ENCODE measurements at regions not wholly inside any gene's neighbourhood (a gene's known extent, or its start where the extent isn't known, plus 50 kb on each side); places are given as distances from the start of the nearest gene placed in this dataset.

DNA sequence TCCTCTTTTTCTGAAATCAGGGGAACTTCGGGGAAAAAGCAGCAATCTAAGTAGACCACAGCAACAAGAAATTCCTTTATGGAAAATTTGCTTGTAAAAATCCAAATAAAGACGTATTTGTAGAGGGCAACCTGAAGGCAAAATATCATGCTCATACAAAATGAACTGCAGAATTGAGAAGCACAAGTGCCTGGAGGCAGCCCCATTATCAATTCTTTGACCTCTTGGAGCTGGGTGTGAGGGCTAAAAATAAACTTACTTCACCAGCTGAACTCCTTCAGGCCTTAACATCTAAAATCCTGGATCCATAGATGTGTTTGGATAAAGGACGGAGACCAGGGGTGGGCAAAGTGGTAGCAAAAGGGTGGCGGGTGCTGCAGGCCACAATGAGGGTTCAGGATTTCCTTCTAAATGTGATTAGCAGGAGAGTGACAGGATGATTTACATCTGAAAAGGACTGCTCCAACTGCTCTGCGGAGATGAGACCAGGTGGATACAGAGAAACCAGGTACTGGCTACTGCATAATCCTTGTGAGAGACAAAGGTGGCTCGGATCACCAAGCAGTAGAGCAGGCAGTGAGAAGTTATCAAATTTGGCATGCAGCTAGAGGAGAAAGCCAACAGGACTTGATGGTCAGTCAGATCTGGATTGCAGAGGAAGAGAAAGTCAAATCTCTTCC is 81.7 kb upstream of the TJP1 start:
- intact Hi-C loops (cut with DNase I) = no loop called here
- TF ChIP-seq, protein P1, sequence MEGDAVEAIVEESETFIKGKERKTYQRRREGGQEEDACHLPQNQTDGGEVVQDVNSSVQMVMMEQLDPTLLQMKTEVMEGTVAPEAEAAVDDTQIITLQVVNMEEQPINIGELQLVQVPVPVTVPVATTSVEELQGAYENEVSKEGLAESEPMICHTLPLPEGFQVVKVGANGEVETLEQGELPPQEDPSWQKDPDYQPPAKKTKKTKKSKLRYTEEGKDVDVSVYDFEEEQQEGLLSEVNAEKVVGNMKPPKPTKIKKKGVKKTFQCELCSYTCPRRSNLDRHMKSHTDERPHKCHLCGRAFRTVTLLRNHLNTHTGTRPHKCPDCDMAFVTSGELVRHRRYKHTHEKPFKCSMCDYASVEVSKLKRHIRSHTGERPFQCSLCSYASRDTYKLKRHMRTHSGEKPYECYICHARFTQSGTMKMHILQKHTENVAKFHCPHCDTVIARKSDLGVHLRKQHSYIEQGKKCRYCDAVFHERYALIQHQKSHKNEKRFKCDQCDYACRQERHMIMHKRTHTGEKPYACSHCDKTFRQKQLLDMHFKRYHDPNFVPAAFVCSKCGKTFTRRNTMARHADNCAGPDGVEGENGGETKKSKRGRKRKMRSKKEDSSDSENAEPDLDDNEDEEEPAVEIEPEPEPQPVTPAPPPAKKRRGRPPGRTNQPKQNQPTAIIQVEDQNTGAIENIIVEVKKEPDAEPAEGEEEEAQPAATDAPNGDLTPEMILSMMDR (IDR thresholded peaks at IDR 0.05) = no peak

DNA sequence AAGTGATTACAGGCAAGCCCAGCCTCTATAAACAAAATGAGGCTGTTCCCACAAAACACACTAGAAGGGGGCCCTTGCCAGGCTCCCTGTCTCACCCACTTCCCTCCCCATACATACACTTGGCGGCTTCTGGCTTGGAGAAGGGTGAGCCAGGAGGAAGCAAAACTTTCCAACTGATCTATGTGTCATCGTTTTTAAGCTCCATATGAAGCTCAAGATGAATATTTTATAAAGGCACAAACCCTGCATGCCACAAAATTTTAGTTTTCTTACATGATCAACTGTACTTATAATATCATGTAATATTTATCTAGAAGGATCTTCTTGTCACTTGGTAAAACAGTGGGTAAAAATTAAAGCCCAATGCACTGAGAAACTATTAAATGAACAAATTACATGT is 80.8 kb upstream of the TJP1 start:
- DNase-seq (no peak), ATAC-seq (no peak)
- Histone ChIP-seq H3K9me3 (no peaks in the 10 kb centered on the region), H3K27me3 (no peaks in the 10 kb centered on the region), H3K4me3 (no peak overlapping the region), H3K4me1 (peaks cover 0 to 12% (median 0%) of the 10 kb centered on the region in 9 donors), H3K36me3 (no peaks in the 10 kb centered on the region), H3K27ac (no peak overlapping the region)
- intact Hi-C loops (cut with DNase I) = no loop called here
- 84 to 85% methylated on average over 2 of the region's 2 CpGs for WGBS, 2 donors
- TF ChIP-seq, protein P1 (IDR thresholded peaks at IDR 0.05) = no peak

More for the DNA sequence above, 81.7 kb upstream of the TJP1 start:
- no peak overlapping the region for H3K27ac ChIP-seq
- DNase-seq (no peak), ATAC-seq (no peak)
- WGBS, 2 donors = 70 to 82% methylated on average over 6 of the region's 6 CpGs
- H3K36me3 ChIP-seq = no peaks in the 10 kb centered on the region
- peaks cover 0 to 12% (median 1%) of the 10 kb centered on the region in 9 donors for H3K4me1 ChIP-seq
- no peaks in the 10 kb centered on the region for H3K27me3 ChIP-seq
- no peaks in the 10 kb centered on the region for H3K9me3 ChIP-seq
- no peak overlapping the region for H3K4me3 ChIP-seq

DNA sequence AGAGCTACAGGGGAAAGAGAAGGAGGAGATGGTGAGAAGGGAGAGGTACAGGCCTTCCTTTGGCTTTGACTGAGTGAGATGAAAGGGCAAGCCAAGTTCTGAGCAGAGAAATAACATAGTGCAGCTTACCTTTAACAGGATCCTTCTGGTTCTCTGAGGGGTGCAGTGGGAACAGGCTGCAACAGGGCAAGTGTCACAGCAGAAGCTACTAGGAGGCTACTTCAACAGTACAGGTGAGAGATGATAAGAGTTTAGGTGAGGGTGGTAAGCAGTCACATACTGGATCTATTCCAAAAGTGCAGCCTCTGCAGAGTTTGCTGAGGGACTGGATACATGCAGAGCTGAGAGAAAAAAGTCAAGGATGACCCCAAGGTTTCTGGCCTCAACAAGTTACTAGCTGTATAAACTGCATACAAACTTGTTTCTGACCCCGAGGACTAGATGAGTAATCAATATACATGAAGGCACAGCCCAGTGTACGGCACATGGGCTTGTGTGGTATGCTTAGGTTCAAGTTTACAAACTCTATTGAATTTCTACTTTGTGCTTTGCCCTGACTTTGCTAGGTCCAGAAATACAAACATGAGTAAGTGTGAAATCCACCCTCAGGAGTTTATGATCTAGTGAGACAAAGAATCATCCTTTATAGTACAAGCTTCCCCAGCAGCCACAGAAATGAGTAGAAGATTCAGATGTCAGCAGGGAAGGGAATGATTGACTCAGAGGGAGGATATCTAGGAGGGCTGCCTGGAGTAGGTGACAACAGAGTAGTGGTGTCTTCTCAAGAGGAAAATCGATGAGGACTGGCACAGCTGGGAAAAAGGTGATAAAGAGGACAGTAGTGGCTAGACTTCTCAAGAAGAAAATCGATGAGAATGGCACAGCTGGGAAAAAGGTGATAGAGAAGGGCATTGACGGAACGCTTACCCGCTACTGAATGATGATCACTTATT is 78.2 kb upstream of the TJP1 start:
- intact Hi-C loops (cut with DNase I) = no loop called here
- TF ChIP-seq, protein P1 (IDR thresholded peaks at IDR 0.05) = no peak

DNA sequence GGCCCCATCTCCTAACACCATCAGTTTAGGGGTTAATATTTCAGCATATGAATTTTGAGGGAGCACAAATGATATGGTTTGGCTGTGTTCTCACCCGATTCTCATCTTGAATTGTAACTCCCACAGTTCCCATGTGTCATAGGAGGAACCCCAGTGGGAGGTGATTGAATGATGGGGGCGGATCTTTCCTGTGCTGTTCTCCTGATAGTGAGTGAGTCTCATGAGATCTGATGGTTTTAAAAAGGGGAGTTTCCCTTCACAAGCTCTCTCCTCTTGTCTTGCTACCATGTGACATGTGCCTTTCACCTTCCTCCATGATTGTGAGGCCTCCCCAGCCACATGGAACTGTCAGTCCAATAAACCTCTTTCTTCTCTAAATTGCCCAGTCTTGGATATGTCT is 73.8 kb upstream of the TJP1 start:
- TF ChIP-seq, protein P1 (IDR thresholded peaks at IDR 0.05) = no peak
- Histone ChIP-seq H3K27ac (no peak overlapping the region), H3K36me3 (no peaks in the 10 kb centered on the region), H3K9me3 (peaks cover 0 to 21% (median 0%) of the 10 kb centered on the region in 11 donors), H3K4me3 (no peak overlapping the region), H3K27me3 (no peaks in the 10 kb centered on the region), H3K4me1 (no peaks in the 10 kb centered on the region)
- no peak for DNase-seq
- 71 to 75% methylated on average over 2 of the region's 2 CpGs for WGBS, 2 donors
- intact Hi-C loops (cut with DNase I) = no loop called here
- no peak for ATAC-seq

More for the DNA sequence above, 78.2 kb upstream of the TJP1 start:
- H3K4me1 ChIP-seq = peaks cover 0 to 12% (median 0%) of the 10 kb centered on the region in 9 donors
- ATAC-seq (no peak), DNase-seq (no peak)
- peaks cover 0 to 16% (median 0%) of the 10 kb centered on the region in 11 donors for H3K9me3 ChIP-seq
- no peaks in the 10 kb centered on the region for H3K27me3 ChIP-seq
- no peak overlapping the region for H3K27ac ChIP-seq
- WGBS, 2 donors = 88 to 90% methylated on average over 7 of the region's 7 CpGs
- H3K4me3 ChIP-seq = no peak overlapping the region
- no peaks in the 10 kb centered on the region for H3K36me3 ChIP-seq
